GM12875 (cell line): ENCODE measurements at regions not wholly inside any gene's neighbourhood (a gene's known extent, or its start where the extent isn't known, plus 50 kb on each side); places are given as distances from the start of the nearest gene placed in this dataset.

Source experiments
- H3K4me3 ChIP-seq: one replicate; pipeline ENCODE4 v1.5.1; 2011; ENCODE audit warnings: low read depth, low read length, control low read depth
- TF ChIP-seq, protein P1 (sequence below): IDR thresholded peaks from 2 replicates; pipeline ENCODE4 v1.5.1; 2011; ENCODE audit warnings: low read depth, mild to moderate bottlenecking, control low read depth, inconsistent platforms, low read length, moderate library complexity, borderline replicate concordance; ENCODE audit not compliant: insufficient read depth

DNA sequence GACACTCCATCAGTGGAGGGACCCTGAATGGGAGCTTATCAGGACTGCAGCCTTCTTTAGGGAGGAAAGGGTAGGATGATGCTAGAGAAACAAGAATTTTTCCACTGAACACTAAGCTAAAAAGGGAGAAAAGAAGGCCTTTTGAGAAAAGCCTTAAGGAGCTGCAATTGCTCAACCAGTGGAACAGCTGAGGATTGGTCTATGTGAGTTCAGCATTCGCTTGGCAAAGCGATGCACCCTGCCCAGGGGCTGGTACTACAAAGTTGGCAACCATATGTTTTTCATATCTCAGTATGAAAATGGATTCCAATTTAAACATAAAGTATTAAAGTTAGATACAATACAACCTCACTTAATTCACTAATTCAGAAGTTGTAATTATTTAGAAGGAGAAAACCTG, 117.8 kb upstream of the FAM20A start:
- no peak overlapping the region for H3K4me3 ChIP-seq
- TF ChIP-seq, protein P1, sequence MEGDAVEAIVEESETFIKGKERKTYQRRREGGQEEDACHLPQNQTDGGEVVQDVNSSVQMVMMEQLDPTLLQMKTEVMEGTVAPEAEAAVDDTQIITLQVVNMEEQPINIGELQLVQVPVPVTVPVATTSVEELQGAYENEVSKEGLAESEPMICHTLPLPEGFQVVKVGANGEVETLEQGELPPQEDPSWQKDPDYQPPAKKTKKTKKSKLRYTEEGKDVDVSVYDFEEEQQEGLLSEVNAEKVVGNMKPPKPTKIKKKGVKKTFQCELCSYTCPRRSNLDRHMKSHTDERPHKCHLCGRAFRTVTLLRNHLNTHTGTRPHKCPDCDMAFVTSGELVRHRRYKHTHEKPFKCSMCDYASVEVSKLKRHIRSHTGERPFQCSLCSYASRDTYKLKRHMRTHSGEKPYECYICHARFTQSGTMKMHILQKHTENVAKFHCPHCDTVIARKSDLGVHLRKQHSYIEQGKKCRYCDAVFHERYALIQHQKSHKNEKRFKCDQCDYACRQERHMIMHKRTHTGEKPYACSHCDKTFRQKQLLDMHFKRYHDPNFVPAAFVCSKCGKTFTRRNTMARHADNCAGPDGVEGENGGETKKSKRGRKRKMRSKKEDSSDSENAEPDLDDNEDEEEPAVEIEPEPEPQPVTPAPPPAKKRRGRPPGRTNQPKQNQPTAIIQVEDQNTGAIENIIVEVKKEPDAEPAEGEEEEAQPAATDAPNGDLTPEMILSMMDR: no peak

DNA sequence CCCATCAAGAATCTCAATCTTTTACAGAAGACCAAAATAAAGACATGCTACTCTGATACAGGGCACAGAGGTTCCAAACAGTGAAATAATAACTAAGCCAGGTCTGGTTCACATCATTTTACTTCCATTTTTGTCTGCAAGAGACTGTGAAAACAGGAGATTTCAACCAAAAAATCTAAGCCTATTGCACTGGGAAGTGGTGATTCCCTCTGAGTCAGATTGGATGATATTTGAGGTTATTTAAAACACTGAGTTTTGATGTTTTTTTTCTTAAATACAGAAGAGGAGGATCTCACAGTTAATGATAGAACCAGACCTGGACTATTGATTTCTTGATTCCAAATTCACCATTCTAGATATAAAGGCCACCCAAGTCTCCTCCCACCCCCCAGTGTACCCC, 117.3 kb upstream of the FAM20A start:
- TF ChIP-seq, protein P1: no peak
- no peak overlapping the region for H3K4me3 ChIP-seq

DNA sequence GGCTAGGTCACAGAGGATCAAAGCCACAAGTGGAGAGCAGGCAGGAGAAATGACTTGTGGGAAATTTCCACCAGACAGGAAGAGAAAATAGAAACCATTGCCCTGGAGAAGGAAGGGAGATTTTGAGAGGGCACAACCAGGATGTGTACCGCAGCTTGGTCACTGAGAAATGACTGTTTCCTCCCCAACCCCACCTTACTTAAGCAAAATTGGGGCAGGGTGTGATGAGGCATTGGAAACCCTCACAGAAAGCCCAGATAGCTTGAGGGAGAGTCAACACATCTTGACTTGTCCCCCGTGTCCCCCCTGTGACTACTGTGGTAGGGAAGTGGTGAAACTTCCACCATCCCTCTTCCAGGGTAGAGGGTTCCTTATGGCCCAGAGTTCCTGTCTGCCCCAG, 113.5 kb upstream of the FAM20A start:
- H3K4me3 ChIP-seq: no peak overlapping the region
- TF ChIP-seq, protein P1: no peak

GRCh38 chr17:68711858-68712257, 110.7 kb upstream of the FAM20A start:
- H3K4me3 ChIP-seq: no peak overlapping the region
- TF ChIP-seq, protein P1: no peak

DNA sequence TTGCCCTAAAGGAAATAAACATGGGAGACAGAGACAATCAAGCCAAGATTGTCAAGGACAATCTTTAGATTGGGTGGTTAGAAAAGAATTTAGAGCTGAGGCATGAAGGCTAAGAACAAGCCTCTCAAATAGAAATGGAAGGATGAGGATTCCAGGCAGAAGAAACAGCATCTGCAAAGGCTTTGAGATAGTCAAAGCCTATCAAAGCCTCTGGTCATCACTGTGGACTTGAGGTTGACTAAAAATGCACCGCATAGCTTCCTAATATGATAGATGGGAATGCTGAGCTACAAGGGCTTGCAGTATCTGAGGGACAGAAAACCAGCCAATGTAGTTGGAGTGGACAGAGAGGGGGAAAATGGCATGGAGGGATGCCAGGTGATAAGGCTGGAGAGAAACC, 109.8 kb upstream of the FAM20A start:
- no peak overlapping the region for H3K4me3 ChIP-seq
- TF ChIP-seq, protein P1: no peak

DNA sequence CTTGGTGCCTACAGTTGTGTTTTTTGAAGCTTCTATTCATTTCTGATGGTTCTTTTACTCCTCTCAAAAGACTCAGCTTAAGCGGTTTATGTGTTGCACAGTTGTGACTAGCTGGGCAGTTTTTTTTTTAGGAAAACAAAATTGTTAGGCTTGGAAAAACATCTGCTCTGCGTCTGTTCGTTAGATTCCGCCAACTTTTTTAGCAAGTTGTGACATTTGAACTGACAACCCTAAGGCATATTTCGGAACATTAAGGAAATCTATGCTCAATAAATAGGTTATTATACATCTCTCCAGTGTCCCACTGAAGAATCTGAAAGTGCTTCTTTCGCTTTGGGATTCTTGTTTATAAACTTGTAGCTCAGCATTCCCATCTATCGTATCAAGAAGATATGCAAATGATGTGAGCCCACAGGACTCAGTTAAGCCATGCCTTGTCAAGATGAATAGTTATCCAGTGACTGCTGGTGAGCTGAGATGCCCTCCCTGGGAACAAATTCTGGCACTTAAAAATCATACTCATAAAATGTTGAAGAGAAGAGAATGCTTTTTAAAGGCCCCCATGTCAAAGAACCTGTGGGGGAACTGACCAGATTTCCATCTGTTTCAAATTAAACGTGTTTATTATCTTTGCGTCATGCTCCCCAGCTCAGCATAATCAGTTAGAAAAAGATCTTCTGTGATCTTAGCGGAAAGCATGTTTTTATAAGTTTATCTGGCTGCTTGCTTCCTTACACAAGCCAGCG, 109.0 kb upstream of the FAM20A start:
- no peak overlapping the region for H3K4me3 ChIP-seq
- TF ChIP-seq, protein P1: no peak

DNA sequence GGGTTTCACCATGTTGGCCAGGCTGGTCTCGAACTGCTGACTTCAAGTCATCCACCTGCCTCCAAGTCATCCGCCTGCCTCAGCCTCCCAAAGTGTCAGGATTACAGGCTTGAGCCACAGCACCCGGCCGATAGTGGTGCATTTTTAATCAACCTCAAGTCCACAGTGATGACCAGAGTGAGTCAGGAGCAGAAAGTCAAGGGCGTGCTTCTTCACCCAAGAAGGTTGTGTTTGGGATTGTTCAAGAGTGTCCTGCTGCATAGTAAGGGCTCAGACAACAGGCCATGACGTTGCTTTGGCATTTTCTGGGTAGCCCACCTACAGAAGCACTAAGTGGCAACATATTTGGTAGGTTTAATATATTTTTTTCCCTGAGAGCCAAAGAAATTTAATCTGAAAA, 108.3 kb upstream of the FAM20A start:
- TF ChIP-seq, protein P1: no peak
- H3K4me3 ChIP-seq: no peak overlapping the region
